D721Med (cell line): ENCODE measurements at regions not wholly inside any gene's neighbourhood (a gene's known extent, or its start where the extent isn't known, plus 50 kb on each side); places are given as distances from the start of the nearest gene placed in this dataset.
"Not testable (repeated sequence)": the region's sequence is repeated elsewhere in the genome, so short reads cannot be mapped to it uniquely, and the experiment has no call there.

Source experiments
- DNase-seq: peaks from one replicate; pipeline ENCODE4 v3.0.0; 2011; ENCODE audit warnings: low spot score; ENCODE audit not compliant: insufficient read length
- FAIRE-seq: peaks from 2 replicates; lab custom pipeline; 2011; peaks lifted over from hg19 to GRCh38; lab: Jason Lieb, UNC
- CTCF ChIP-seq: IDR thresholded peaks from 2 replicates; pipeline ENCODE4 v1.5.1; 2012; ENCODE audit warnings: mild to moderate bottlenecking, control low read depth; ENCODE audit not compliant: insufficient read depth; ENCODE audit errors: missing control alignments

- no peak for TF ChIP-seq CTCF
- DNase-seq (no peak), FAIRE-seq (no peak)
Observed at GRCh38 chr14:30275604-30276003, 283.4 kb upstream of the G2E3 start.

GRCh38 chr14:30277268-30277667 lies 281.7 kb upstream of the G2E3 start:
- no peak for DNase-seq
- TF ChIP-seq CTCF = no peak
- FAIRE-seq = no peak

- DNase-seq, FAIRE-seq: not testable (repeated sequence)
Observed at GRCh38 chr14:30278856-30279255, 280.1 kb upstream of the G2E3 start.

- FAIRE-seq (peak; percentile 11), DNase-seq (no peak)
- TF ChIP-seq CTCF = peak; percentile 70
Observed at GRCh38 chr14:30283822-30284446, 275.0 kb upstream of the G2E3 start.

- DNase-seq = no peak
- no peak for FAIRE-seq
- no peak for TF ChIP-seq CTCF
Observed at GRCh38 chr14:30284808-30285207, 274.1 kb upstream of the G2E3 start.

- TF ChIP-seq CTCF = no peak
- DNase-seq = no peak
- FAIRE-seq = no peak
Observed at GRCh38 chr14:30287579-30288445, 271.1 kb upstream of the G2E3 start.

GRCh38 chr14:30290001-30290400 lies 269.0 kb upstream of the G2E3 start:
- DNase-seq = no peak
- TF ChIP-seq CTCF = no peak
- no peak for FAIRE-seq
